ENCODE measurements at regions not wholly inside any gene's neighbourhood (a gene's known extent, or its start where the extent isn't known, plus 50 kb on each side); places are given as distances from the start of the nearest gene placed in this dataset.
"Not testable (repeated sequence)": the region's sequence is repeated elsewhere in the genome, so short reads cannot be mapped to it uniquely, and the experiment has no call there.

DNA sequence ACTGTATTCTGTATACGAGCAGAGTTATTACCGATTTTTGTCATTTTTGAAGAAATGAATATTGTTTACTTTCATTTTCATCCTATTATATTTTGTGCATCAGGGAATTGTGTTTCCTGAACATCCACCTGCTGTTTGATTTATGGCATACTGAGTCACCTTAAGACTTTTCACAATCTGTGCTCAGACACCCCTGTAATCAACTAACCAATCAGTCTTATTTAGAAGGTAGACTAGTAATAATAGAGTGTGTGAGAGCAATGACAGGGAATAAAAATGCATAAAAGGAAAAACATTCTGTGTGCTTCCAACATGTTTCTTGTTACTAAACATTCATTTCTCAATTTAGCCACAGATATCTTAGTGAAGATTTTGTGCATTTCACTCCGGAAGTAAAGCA lies 1413.6 kb upstream of the ACO1 start:
- DNase-seq: no peak

DNA sequence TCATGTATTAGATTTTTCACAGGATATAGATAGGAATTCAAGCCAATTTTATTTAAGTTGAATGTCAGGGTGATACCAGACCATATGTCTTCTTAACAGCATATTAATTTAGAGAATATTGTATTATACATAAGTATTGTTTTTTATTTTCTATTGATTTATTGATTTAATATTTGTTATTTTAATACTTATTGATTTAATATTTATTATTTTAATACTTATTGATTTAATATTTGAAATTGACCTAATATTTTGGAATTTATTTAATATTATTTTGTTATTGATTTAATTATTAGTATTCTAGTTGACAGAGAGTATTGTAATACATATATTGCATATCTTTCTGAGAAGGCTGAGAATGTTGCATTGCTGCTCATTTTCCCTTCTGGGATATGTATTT lies 1411.8 kb upstream of the ACO1 start:
- no peak for DNase-seq

DNA sequence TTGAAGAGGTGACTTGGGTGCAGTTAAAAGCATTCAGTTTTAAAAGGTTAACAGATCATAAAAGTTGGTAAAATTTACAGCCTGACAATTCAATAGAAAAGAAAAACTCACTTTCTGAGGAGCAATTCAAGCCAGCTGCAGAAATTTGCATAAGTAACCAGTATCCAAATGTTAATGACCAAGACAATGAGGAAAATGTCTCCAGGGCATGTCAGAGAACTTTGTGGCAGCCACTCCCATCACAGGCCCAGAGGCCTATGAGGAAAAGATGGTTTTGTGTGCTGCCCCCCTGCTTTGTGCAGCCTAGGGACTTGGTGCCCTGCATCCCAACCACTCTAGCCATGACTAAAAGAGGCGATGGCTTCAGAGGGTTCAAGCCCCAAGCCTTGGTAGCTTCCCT lies 1406.5 kb upstream of the ACO1 start:
- no peak for DNase-seq

DNA sequence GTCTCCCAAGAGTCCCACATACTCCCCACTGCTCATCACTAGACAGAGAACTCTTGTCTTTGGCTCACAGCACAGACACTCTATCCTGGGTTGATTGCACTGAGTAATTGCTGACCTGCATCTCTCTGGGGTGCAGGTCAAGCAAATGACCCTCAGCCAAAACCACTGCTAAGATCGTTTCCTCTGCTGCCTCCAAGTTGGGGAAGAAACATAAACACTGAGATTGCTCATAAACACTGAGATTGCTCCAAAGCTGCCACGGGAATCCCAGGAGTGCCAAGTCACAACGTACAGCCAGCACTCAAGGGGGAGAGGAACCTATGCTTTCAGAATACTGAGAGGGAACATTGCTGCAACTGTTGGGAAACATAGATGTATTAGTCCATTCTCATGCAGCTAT lies 1402.1 kb upstream of the ACO1 start:
- no peak for DNase-seq

DNA sequence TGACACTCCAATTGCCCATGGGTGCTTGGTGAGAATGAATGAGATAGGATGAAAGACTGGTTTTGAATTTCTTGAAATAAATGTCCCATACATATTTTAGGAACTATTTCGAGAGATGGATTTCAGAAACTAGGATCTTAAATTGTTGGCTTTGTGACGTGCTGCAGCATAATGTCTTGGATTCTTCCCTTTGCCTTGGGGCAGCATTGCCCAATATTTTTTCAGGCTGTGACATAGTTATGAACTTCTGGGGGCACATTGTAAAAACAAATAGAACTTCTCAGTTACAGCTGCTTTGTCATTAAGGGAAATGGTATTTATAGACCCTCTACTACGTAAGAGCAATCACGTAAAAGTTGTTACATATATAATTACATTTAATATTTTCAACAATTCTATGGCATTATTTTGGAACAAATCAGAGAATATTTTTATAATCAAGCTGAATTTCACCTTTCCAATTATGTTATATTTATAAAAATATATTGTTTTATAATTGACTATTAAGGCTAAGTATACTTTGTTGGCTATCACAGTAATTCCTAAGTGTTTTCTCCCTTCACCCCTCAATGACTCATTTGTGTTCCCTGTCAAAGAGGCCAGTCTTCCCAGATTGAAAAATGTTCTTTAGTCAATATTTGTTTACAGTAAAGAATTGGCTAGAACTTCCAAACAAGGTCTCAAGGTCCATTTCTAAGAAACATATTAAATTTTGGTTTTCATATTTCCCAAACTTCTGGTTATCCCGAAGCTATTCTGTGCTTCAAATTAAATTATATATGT lies 1388.3 kb upstream of the ACO1 start:
- no peak for DNase-seq

GRCh38 chr9:30996761-30997160 lies 1387.7 kb upstream of the ACO1 start:
- DNase-seq: no peak

- no peak for DNase-seq
These were observed 1387.2 kb upstream of the ACO1 start for GRCh38 chr9:30997291-30997690.

GRCh38 chr9:31005086-31005665 lies 1379.3 kb upstream of the ACO1 start:
- DNase-seq: no peak

- no peak for DNase-seq
These were observed 1371.1 kb upstream of the ACO1 start for GRCh38 chr9:31013371-31013770.

- DNase-seq: no peak
These were observed 1360.6 kb upstream of the ACO1 start for GRCh38 chr9:31023847-31024246.

- DNase-seq: no peak
These were observed 1356.8 kb upstream of the ACO1 start for GRCh38 chr9:31027678-31028077.

GRCh38 chr9:31028137-31028536 lies 1356.3 kb upstream of the ACO1 start:
- DNase-seq: no peak

GRCh38 chr9:31030741-31031202 lies 1353.7 kb upstream of the ACO1 start:
- no peak for DNase-seq

GRCh38 chr9:31032206-31032605 lies 1352.2 kb upstream of the ACO1 start:
- DNase-seq: no peak

GRCh38 chr9:31034311-31034710 lies 1350.1 kb upstream of the ACO1 start:
- no peak for DNase-seq

DNA sequence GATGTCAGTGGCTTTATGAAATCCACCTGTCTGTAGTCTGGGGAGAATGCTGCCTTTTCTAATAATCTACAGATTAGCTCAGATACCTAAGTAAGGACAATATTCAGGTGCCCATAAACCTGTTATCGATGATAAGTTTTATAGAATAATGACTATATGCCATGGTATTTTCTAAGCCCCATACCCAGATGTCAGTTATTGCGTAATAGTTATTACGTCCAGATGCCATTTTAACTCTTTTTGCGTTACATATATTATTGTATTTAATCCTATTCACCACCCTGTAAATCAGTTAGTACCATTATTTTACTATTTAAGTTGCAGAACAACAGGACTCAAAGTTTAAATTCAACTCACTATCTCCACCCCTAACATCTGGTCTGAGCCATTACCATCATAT lies 1343.9 kb upstream of the ACO1 start:
- no peak for DNase-seq

DNA sequence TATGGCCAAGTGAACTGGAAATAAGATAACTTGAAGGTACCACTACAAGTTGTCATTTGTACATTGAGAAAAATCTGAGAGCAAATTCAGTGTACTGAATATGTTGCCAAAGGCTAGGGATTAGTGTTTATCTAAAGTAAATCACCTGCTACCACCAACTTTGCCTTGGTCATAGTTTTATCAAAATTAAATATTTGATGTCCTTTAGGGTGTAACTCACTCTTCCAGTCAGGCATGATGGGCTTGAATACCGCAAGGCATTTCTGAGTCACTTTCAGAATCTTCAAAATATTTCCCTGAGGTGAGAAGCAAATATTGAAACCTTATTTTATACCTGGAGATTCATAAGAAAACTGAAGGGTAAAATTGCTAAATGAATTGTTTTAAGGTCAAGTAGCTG lies 1338.6 kb upstream of the ACO1 start:
- DNase-seq: no peak

- not testable (repeated sequence) for DNase-seq
These were observed 1322.9 kb upstream of the ACO1 start for GRCh38 chr9:31061592-31061991.

DNA sequence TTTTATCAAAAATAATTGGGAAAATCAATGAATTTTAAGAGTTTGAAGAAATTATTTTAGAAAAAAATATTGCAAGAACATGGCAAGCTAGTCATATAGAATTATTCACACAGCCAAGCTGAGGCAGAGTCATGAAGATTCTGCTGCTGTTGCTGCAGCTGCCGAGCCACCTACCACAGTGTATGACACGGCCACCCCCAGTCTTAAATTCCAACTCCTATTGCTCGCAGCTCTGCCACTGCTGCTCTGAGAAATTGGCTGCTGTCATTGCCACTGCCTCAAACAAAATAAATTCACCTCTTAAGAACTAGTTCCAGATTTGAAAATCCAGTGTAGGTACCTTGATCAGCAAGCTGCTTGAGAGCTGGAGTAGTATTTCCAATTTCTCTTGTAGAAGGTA lies 1318.8 kb upstream of the ACO1 start:
- no peak for DNase-seq

DNA sequence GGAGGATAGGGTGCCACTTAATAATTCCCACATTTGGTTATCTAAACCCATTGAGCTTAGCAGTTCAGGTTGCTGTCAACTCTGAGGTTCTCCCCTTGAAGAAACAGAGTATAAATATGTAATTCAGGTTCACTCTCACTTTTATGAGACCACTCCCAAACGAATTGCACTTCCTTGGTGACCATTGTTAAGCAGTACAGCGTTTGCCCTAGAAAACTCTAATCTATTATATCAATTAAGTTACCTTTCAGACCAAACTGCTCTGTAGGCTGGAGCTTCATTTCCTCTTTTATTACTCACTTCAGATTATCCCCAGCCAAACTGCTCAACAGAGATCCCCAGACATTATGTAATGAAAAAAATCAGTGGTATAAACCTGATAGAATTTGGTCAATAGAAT lies 1317.0 kb upstream of the ACO1 start:
- DNase-seq: no peak

DNA sequence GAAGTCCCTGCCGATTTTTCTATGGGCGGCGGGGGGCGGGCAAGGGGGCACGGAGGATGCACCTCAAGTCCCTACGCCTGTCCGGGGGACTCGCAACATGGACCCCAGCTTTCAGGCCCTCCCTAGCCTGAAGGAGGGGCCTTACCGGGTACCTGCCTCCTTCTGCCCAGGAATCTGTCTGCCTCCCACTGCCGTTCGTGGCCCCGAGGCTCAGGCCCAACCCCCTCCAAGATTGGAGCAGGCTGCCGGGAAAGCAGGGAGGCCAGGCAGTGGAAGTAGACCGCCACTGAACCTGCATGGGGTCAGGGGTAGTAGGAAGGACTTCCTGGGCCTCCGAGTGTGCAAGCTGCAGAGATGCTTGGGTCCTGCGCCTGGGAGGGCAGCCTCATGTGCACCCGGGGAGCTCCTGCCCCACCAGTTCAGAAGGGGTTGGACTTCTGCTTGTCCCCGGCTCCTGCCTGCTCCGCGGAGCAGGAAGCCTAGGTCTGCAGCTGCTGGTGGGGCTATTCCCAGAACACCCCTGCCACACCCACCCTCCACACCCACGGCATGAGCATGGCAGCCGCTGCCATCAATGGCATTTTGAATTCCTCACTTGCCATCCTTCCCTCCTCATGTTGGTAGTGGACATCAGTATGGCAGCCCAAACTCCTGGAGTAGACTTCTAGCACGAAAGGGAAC lies 1312.7 kb upstream of the ACO1 start:
- no peak for DNase-seq

- no peak for DNase-seq
These were observed 1306.3 kb upstream of the ACO1 start for GRCh38 chr9:31078175-31078574.

GRCh38 chr9:31084350-31084749 lies 1300.1 kb upstream of the ACO1 start:
- no peak for DNase-seq

DNA sequence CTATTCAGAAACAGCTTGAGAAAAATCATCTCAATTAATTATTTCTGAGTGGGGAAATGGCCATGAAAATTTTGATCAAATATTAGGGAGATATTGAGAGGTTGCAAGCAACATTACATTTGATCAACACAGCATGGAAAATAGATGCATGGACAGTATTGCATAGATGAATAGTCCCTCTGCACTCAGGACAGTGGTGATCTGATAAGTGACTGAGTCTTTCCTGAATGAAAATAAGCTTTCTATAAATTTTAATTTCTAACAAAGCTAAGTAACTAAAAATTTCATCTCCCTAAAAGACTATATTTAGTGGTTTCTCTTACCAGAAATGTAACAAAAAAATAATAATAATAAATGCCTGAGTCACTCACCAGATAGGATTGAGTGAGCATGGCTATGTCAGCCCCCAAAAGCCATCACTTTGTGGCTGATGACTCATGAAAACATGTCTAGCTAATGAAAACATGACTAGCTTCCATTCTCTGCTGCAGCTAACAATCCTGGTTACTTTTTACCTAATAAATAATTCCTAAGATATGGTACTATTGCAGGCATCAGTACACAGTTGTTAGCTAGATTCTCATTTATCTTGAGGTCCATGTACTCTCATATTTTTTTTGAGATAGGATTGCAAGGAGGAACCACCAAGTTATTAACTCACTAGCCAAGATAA lies 1294.8 kb upstream of the ACO1 start:
- DNase-seq: no peak
